ENCODE measurements at regions not wholly inside any gene's neighbourhood (a gene's known extent, or its start where the extent isn't known, plus 50 kb on each side); places are given as distances from the start of the nearest gene placed in this dataset.

- no peak for TF ChIP-seq CTCF (IDR thresholded peaks at IDR 0.05)
- no peak for TF ChIP-seq POLR2A (IDR thresholded peaks at IDR 0.05)
- TF ChIP-seq POLR2AphosphoS5 (IDR thresholded peaks at IDR 0.05): no peak
- no peak for TF ChIP-seq EP300 (IDR thresholded peaks at IDR 0.05)
Observed at GRCh38 chr7:67882843-67883242, 886.2 kb downstream of the TYW1 start.
